Stimulated activated memory B cell treated with anti-CD40 and anti-IgM and Interleukin-4, amounts not matched to agents 10 μg/mL and 1 μg/mL and 100 μg/mL, for 72 hours (primary cell): ENCODE measurements at regions not wholly inside any gene's neighbourhood (a gene's known extent, or its start where the extent isn't known, plus 50 kb on each side); places are given as distances from the start of the nearest gene placed in this dataset.
"Not testable (repeated sequence)": the region's sequence is repeated elsewhere in the genome, so short reads cannot be mapped to it uniquely, and the experiment has no call there.

ENCODE experiments used
- ATAC-seq: fragments of 150-1000 bp; cut with Tn5 transposase; 2 replicates; pipeline ENCODE4 v1.10.0; 2021
- H3K27ac Mint-ChIP-seq: one replicate; pipeline ENCODE4 v1.8.0; 2022; ENCODE audit warnings: mild to moderate bottlenecking, mixed read lengths
- H3K27me3 Mint-ChIP-seq: one replicate; pipeline ENCODE4 v1.8.0; 2022; ENCODE audit warnings: mixed read lengths
- H3K36me3 Mint-ChIP-seq: one replicate; pipeline ENCODE4 v1.8.0; 2022; ENCODE audit warnings: mixed read lengths
- H3K4me1 Mint-ChIP-seq: one replicate; pipeline ENCODE4 v1.8.0; 2022; ENCODE audit warnings: mixed read lengths
- H3K4me3 Mint-ChIP-seq: one replicate; pipeline ENCODE4 v1.8.0; 2022; ENCODE audit warnings: mild to moderate bottlenecking, moderate library complexity, mixed read lengths
- H3K9me3 Mint-ChIP-seq: one replicate; pipeline ENCODE4 v1.8.0; 2022; ENCODE audit warnings: mixed read lengths

DNA sequence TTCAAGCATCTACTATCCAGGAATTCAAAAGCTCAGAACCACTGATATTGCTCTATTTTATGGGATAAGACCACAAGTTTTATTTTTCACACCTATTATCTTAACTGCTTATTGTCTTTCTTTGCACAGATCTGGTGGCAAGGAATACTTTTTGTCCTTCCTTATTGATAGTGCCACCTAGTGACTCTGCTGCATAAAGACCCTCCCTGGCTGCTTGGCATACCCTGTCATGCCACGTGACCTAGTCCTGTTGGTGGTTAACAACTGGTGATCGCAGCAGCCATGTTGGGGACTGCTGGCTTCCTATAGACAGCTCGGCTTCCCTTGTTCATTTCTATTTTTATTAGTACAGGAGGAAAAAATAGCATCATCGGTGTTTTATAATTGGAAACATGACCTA lies 236.3 kb downstream of the MEX3B start:
- Mint-ChIP-seq H3K27me3 (peaks cover 6% of the 10 kb centered on the region), H3K9me3 (peaks cover 5% of the 10 kb centered on the region), H3K27ac (no peak overlapping the region), H3K4me1 (peaks cover 6% of the 10 kb centered on the region), H3K36me3 (no peaks in the 10 kb centered on the region), H3K4me3 (no peak overlapping the region)
- ATAC-seq = peak; percentile 50

DNA sequence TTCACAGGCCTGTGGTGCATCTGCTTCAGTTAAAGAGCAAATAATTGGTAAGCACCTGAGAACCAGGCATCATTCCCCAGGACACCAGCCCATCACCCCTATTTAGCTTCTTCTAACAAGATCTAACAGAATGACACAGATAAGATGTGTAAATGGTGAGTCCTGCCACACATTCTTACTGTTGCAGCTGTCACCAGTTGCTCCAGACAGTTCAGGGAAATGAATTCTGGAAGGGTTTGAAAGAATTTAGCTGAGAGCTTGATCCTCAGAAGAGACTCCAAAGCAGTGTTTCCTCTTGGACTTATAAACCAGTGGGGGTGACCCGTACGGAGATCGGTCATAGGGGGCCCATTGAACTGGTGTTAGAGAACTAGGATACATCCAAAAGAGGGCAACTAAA lies 238.0 kb downstream of the MEX3B start:
- no peak overlapping the region for H3K27ac Mint-ChIP-seq
- peaks cover 5% of the 10 kb centered on the region for H3K9me3 Mint-ChIP-seq
- H3K4me1 Mint-ChIP-seq = peaks cover 6% of the 10 kb centered on the region
- H3K36me3 Mint-ChIP-seq = no peaks in the 10 kb centered on the region
- ATAC-seq = no peak
- no peak overlapping the region for H3K4me3 Mint-ChIP-seq
- no peaks in the 10 kb centered on the region for H3K27me3 Mint-ChIP-seq

DNA sequence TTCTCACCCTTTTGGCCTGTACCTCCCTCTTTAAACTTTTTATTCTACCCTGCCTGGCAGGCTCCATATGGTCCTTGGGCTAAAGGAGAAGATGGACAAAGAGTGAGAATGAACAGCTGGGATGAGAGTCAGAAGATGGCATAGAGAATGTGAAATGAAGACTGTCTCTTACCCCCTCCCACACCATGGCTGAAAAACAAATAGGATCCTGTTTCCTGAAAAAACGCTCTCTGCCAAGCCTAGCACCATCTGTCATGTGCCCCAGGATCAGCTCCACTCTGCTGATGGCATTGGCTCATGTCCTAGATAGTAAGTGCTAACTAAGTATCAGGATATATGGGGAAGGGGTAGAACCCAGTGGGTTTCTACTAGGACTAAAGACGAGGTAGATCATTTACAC lies 238.6 kb downstream of the MEX3B start:
- Mint-ChIP-seq H3K4me3 (no peak overlapping the region), H3K36me3 (no peaks in the 10 kb centered on the region), H3K9me3 (peaks cover 5% of the 10 kb centered on the region), H3K27me3 (no peaks in the 10 kb centered on the region), H3K4me1 (peaks cover 6% of the 10 kb centered on the region), H3K27ac (no peak overlapping the region)
- ATAC-seq = no peak

- no peaks in the 10 kb centered on the region for H3K36me3 Mint-ChIP-seq
- H3K27ac Mint-ChIP-seq = no peak overlapping the region
- no peak overlapping the region for H3K4me3 Mint-ChIP-seq
- H3K4me1 Mint-ChIP-seq = no peaks in the 10 kb centered on the region
- no peaks in the 10 kb centered on the region for H3K27me3 Mint-ChIP-seq
- peaks cover 4% of the 10 kb centered on the region for H3K9me3 Mint-ChIP-seq
- no peak for ATAC-seq
Observed at GRCh38 chr15:81795899-81796298, 249.9 kb downstream of the MEX3B start.

GRCh38 chr15:81792646-81793045 lies 253.2 kb downstream of the MEX3B start:
- Mint-ChIP-seq H3K9me3 (no peaks in the 10 kb centered on the region), H3K4me1 (no peaks in the 10 kb centered on the region), H3K27me3 (peaks cover under 1% of the 10 kb centered on the region), H3K4me3 (no peak overlapping the region), H3K27ac (no peak overlapping the region), H3K36me3 (no peaks in the 10 kb centered on the region)
- no peak for ATAC-seq

DNA sequence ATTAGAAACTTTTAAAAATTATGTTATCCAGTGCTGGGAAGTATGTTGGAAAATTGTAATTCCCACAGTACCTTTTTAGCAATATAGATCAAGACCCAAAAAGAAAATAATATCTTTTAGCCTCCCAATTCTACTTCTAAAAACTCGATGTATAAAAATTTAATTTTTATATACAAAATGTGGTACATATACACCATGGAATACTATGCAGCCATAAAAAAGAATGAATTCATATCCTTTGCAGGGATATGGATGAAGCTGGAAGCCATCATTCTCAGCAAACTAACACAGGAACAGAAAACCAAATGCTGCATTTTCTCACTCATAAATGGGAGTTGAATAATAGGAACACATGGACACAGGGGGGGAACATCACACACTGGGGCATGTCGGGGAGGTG lies 254.5 kb downstream of the MEX3B start:
- not testable (repeated sequence) for H3K36me3 Mint-ChIP-seq, H3K9me3 Mint-ChIP-seq, H3K27ac Mint-ChIP-seq, H3K4me3 Mint-ChIP-seq, H3K4me1 Mint-ChIP-seq, ATAC-seq
- H3K27me3 Mint-ChIP-seq = peaks cover 11% of the 10 kb centered on the region

DNA sequence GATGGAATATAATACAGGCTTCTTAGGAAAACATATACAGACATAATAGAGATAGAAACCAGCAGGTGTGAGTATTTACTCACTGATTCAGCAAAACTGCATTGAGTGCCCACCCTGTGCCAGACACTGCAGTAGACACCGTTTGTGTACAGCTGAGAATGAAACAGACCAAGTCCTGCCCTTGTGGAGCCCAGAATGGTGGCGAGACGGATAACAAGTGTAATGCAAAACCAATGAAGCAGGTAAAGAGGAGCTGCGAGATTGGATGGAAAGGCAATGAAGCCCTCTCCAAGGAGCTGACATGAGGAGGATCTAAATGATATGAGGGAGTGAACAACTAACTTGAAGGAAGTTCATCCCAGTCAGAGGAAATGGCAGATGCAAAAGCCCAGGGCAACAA lies 256.4 kb downstream of the MEX3B start:
- Mint-ChIP-seq H3K36me3 (no peaks in the 10 kb centered on the region), H3K4me3 (no peak overlapping the region), H3K9me3 (no peaks in the 10 kb centered on the region), H3K4me1 (no peaks in the 10 kb centered on the region), H3K27ac (no peak overlapping the region), H3K27me3 (peaks cover 21% of the 10 kb centered on the region)
- ATAC-seq = no peak

DNA sequence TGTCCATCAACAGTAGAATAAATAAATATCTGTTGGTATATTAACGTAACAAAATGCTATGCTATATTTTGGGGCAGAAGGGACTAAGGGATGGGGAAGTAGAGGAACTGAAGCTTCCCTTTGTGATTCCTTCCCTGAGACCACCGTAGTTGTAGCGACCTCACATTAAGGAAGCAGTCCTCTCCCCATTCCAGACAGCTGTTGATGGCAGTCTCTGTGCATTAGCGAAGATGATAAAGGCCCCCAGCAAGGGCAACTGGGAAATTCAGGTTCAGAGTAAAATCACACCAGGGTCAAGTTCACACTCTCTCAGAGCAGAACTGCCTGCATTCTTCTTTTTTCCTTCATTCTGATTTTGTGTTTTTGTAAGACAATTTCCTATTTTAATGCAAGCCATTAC lies 259.0 kb downstream of the MEX3B start:
- Mint-ChIP-seq H3K4me1 (no peaks in the 10 kb centered on the region), H3K36me3 (no peaks in the 10 kb centered on the region), H3K4me3 (no peak overlapping the region), H3K27me3 (peaks cover 45% of the 10 kb centered on the region), H3K27ac (no peak overlapping the region), H3K9me3 (no peaks in the 10 kb centered on the region)
- ATAC-seq = no peak

DNA sequence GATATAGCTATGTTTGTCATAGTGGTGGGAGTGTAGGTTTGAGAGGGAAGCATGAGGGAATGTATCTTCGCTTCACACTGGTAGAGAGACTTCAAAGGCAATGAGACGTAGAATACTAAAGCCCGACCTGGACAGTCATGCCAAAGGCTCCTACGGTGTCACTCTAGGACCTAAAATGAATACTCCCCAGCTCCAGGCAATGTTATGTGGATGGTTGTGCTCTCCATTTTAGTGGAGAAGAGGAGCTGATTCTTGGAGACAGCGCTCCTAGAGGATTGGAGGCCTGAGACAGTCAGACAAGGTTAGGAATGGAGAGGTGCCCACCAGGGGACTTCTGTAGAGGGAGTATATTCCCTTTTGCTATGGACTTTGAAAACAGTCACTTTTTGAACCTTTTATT lies 260.1 kb downstream of the MEX3B start:
- Mint-ChIP-seq H3K27me3 (peaks cover 56% of the 10 kb centered on the region), H3K27ac (no peak overlapping the region), H3K4me3 (no peak overlapping the region), H3K36me3 (no peaks in the 10 kb centered on the region), H3K4me1 (no peaks in the 10 kb centered on the region), H3K9me3 (no peaks in the 10 kb centered on the region)
- no peak for ATAC-seq

DNA sequence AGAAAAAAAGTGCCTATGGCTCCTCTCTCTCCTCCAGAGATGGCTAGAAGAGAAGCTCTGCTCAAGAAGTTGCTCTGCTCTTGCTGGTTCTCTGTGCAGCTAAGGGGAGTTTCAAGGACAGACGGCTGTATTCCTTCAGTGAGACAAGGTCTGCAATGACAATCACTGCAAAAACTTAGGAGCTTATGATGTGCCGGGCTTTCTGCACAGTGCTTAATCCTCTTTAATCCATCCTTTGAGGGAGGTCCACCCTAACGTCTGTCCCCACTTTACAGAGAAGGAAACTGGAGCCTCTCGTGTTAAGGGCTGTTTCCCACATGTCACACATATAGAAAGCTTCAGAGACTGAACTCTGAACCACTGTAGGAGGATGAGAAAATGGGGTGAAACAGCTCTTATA lies 260.6 kb downstream of the MEX3B start:
- H3K27me3 Mint-ChIP-seq = peaks cover 61% of the 10 kb centered on the region
- H3K9me3 Mint-ChIP-seq = no peaks in the 10 kb centered on the region
- no peak overlapping the region for H3K27ac Mint-ChIP-seq
- no peak overlapping the region for H3K4me3 Mint-ChIP-seq
- no peaks in the 10 kb centered on the region for H3K4me1 Mint-ChIP-seq
- no peaks in the 10 kb centered on the region for H3K36me3 Mint-ChIP-seq
- ATAC-seq = no peak

- no peaks in the 10 kb centered on the region for H3K4me1 Mint-ChIP-seq
- no peaks in the 10 kb centered on the region for H3K9me3 Mint-ChIP-seq
- H3K4me3 Mint-ChIP-seq = no peak overlapping the region
- H3K36me3 Mint-ChIP-seq = no peaks in the 10 kb centered on the region
- peaks cover 66% of the 10 kb centered on the region for H3K27me3 Mint-ChIP-seq
- ATAC-seq = no peak
- no peak overlapping the region for H3K27ac Mint-ChIP-seq
Observed at GRCh38 chr15:81784751-81785150, 261.1 kb downstream of the MEX3B start.

GRCh38 chr15:81783586-81783985 lies 262.2 kb downstream of the MEX3B start:
- no peak for ATAC-seq
- no peaks in the 10 kb centered on the region for H3K4me1 Mint-ChIP-seq
- H3K4me3 Mint-ChIP-seq = no peak overlapping the region
- H3K36me3 Mint-ChIP-seq = no peaks in the 10 kb centered on the region
- H3K9me3 Mint-ChIP-seq = no peaks in the 10 kb centered on the region
- H3K27me3 Mint-ChIP-seq = peaks cover 73% of the 10 kb centered on the region
- no peak overlapping the region for H3K27ac Mint-ChIP-seq

DNA sequence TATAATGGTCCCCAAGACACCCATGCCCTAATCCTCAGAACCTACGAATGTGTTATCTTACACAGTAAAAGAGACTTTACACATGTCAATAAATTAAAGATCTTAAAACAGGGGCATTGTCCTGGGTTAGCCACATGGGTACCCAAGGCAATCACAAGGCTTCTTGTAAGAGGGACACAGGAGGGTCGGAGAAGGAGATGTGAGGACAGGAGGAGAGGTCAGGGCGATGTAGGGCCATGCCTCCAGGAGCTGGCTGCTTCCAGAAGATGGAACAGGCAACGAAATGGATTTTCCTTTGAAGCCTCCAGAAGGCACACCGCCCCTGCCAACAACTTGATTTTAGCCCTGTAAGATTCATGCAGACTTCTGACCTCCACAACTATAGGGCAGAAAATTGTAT lies 262.7 kb downstream of the MEX3B start:
- Mint-ChIP-seq H3K27me3 (peaks cover 76% of the 10 kb centered on the region), H3K4me1 (no peaks in the 10 kb centered on the region), H3K36me3 (no peaks in the 10 kb centered on the region), H3K4me3 (no peak overlapping the region), H3K27ac (no peak overlapping the region), H3K9me3 (no peaks in the 10 kb centered on the region)
- no peak for ATAC-seq

DNA sequence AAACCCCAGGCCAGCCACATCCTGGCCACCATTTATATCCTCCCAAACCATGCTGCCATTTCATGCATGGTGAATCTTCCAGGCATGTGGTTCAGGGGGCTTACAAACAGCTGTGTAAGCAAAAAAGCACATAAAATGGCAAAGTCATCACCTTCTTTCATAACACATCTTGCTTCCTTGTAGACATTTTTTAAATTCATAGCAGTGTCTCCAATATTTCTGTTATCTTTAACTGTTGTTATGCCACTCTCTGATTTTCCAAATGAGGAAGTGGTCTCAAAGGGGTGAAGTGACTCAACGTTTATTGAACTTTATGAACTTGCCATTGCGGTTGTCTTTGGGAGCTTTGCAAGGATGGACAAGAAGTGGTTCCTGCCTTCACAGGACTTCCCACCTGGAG lies 264.4 kb downstream of the MEX3B start:
- ATAC-seq = no peak
- Mint-ChIP-seq H3K36me3 (no peaks in the 10 kb centered on the region), H3K9me3 (no peaks in the 10 kb centered on the region), H3K4me3 (no peak overlapping the region), H3K4me1 (no peaks in the 10 kb centered on the region), H3K27me3 (peaks cover 72% of the 10 kb centered on the region), H3K27ac (no peak overlapping the region)

GRCh38 chr15:81780966-81781365 lies 264.9 kb downstream of the MEX3B start:
- no peaks in the 10 kb centered on the region for H3K9me3 Mint-ChIP-seq
- no peaks in the 10 kb centered on the region for H3K36me3 Mint-ChIP-seq
- ATAC-seq = no peak
- H3K4me3 Mint-ChIP-seq = no peak overlapping the region
- no peaks in the 10 kb centered on the region for H3K4me1 Mint-ChIP-seq
- no peak overlapping the region for H3K27ac Mint-ChIP-seq
- H3K27me3 Mint-ChIP-seq = peaks cover 68% of the 10 kb centered on the region

GRCh38 chr15:81779181-81779580 lies 266.6 kb downstream of the MEX3B start:
- peaks cover 60% of the 10 kb centered on the region for H3K27me3 Mint-ChIP-seq
- no peak overlapping the region for H3K27ac Mint-ChIP-seq
- ATAC-seq = no peak
- H3K4me1 Mint-ChIP-seq = no peaks in the 10 kb centered on the region
- no peaks in the 10 kb centered on the region for H3K9me3 Mint-ChIP-seq
- H3K4me3 Mint-ChIP-seq = no peak overlapping the region
- H3K36me3 Mint-ChIP-seq = no peaks in the 10 kb centered on the region

DNA sequence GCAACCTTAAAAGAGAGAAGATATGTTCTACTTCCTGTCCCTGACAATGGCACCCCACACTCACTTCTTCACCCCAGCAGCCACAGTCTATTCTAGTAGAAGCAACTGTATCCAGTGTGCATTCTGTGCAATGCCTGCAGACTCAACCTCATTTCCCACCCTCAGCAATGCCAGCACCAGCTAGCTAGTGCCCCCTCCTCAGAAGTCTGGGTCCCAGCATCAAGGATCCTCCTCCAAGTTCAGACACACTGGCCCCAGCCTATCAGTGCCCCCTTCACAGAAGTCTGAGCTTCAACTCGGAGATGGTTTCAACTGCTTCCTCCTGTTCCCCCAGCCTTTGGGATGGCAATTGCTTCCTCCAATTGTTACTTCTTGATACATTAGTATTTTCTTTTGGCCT lies 268.3 kb downstream of the MEX3B start:
- Mint-ChIP-seq H3K36me3 (no peaks in the 10 kb centered on the region), H3K4me1 (no peaks in the 10 kb centered on the region), H3K27ac (no peak overlapping the region), H3K4me3 (no peak overlapping the region), H3K27me3 (peaks cover 44% of the 10 kb centered on the region), H3K9me3 (no peaks in the 10 kb centered on the region)
- no peak for ATAC-seq
